ENCODE measurements at regions not wholly inside any gene's neighbourhood (a gene's known extent, or its start where the extent isn't known, plus 50 kb on each side); places are given as distances from the start of the nearest gene placed in this dataset.

DNA sequence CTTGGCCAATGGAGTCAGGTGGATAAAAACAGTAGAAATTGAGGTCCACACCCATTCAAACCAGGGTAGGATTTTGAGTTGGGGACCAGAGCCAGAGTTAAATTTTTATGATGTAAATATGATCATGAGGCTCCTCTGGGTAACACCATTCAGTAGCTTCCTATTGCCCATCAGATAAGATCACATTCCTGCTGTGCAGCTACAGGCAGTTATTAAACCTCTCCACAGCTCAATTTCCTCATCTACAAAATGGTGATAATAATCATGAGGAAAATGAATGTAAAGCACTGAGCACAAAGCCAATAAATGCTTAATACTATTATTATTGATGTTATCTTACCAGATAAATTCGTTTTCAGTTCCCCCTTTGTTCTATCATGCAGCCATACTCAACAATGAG is 432.0 kb downstream of the CAAP1 start:
- Histone ChIP-seq H3K4me1 (ENCODE audit: control insufficient read depth, insufficient read depth, low read length) (no peaks in the 10 kb centered on the region), H3K9me3 (ENCODE audit: control insufficient read depth in 2 of 2, low read length in 2 of 2) (no peaks in the 10 kb centered on the region), H3K27ac (ENCODE audit: low read length) (no peak overlapping the region), H3K4me3 (ENCODE audit: low read length in 2 of 2) (no peak overlapping the region), H3K36me3 (ENCODE audit: control insufficient read depth in 2 of 2, insufficient read depth in 2 of 2, low read length in 2 of 2) (no peaks in the 10 kb centered on the region), H3K27me3 (ENCODE audit: control insufficient read depth in 1 of 2, insufficient read depth in 2 of 2, low read length in 2 of 2) (no peaks in the 10 kb centered on the region), H3K9ac (ENCODE audit: low read length in 2 of 2) (no peak overlapping the region)

DNA sequence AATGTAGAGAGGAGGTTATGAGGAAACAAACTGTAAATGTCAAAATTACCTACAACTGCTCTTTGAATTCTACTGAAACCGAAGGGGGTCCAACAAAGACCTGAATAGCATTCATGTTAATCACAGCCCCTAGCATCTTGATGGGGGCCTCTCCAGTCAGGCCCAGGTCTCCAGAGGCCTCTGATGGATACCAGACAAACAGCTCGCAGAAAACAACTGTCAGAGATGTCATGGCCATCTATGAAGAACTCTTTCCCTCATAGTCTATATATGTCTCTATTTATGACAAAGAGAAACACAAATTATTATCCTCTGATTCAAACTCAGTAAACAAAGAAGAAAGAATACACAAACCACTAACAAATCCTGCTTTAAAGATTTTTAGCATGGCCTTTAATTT is 432.6 kb downstream of the CAAP1 start:
- H3K27me3 ChIP-seq (ENCODE audit: control insufficient read depth in 1 of 2, insufficient read depth in 2 of 2, low read length in 2 of 2) = no peaks in the 10 kb centered on the region
- H3K9me3 ChIP-seq (ENCODE audit: control insufficient read depth in 2 of 2, low read length in 2 of 2) = no peaks in the 10 kb centered on the region
- H3K9ac ChIP-seq (ENCODE audit: low read length in 2 of 2) = no peak overlapping the region
- H3K4me3 ChIP-seq (ENCODE audit: low read length in 2 of 2) = no peak overlapping the region
- no peaks in the 10 kb centered on the region for H3K36me3 ChIP-seq (ENCODE audit: control insufficient read depth in 2 of 2, insufficient read depth in 2 of 2, low read length in 2 of 2)
- no peaks in the 10 kb centered on the region for H3K4me1 ChIP-seq (ENCODE audit: control insufficient read depth, insufficient read depth, low read length)
- H3K27ac ChIP-seq (ENCODE audit: low read length) = no peak overlapping the region

DNA sequence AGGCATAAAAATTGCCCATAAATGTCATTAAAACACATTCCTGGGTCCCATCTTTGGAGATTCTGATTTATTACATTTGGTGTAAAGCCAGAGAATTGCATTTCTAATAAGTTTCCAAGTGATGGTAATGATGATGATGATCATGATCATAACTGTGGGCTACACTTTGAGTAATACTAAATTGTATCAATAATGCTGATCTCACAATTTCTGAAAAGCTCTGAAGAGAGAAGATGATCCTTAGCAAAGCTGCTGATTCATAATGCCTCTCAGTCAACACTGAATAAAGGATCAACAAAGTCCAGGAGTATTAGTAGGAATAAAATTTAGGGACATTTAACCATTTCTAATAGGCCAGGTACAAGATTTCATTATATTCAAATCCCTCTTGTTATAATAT is 434.5 kb downstream of the CAAP1 start:
- H3K4me1 ChIP-seq (ENCODE audit: control insufficient read depth, insufficient read depth, low read length) = no peaks in the 10 kb centered on the region
- no peaks in the 10 kb centered on the region for H3K9me3 ChIP-seq (ENCODE audit: control insufficient read depth in 2 of 2, low read length in 2 of 2)
- no peak overlapping the region for H3K4me3 ChIP-seq (ENCODE audit: low read length in 2 of 2)
- no peak overlapping the region for H3K27ac ChIP-seq (ENCODE audit: low read length)
- H3K9ac ChIP-seq (ENCODE audit: low read length in 2 of 2) = no peak overlapping the region
- no peaks in the 10 kb centered on the region for H3K36me3 ChIP-seq (ENCODE audit: control insufficient read depth in 2 of 2, insufficient read depth in 2 of 2, low read length in 2 of 2)
- no peaks in the 10 kb centered on the region for H3K27me3 ChIP-seq (ENCODE audit: control insufficient read depth in 1 of 2, insufficient read depth in 2 of 2, low read length in 2 of 2)

DNA sequence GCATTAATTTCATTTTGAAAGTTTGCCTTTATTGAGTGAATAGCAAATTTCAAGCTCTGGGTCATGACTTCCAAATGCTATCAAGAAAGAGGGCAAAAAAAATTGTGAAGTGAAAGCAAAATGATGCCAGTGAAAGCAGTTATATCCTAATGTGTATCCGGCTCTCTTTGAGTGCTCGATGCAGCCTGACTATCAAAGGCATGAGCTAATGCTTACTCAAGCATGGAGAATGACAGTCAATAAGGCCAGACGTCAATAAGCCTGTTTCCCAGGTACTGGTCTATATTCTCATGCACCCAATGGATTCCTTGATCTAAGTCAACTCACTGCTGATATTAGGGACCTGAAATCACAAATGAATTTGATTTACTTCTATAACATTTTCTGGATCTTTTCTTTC is 435.5 kb downstream of the CAAP1 start:
- H3K4me3 ChIP-seq (ENCODE audit: low read length in 2 of 2) = no peak overlapping the region
- no peak overlapping the region for H3K9ac ChIP-seq (ENCODE audit: low read length in 2 of 2)
- no peak overlapping the region for H3K27ac ChIP-seq (ENCODE audit: low read length)
- no peaks in the 10 kb centered on the region for H3K27me3 ChIP-seq (ENCODE audit: control insufficient read depth in 1 of 2, insufficient read depth in 2 of 2, low read length in 2 of 2)
- no peaks in the 10 kb centered on the region for H3K4me1 ChIP-seq (ENCODE audit: control insufficient read depth, insufficient read depth, low read length)
- H3K9me3 ChIP-seq (ENCODE audit: control insufficient read depth in 2 of 2, low read length in 2 of 2) = no peaks in the 10 kb centered on the region
- H3K36me3 ChIP-seq (ENCODE audit: control insufficient read depth in 2 of 2, insufficient read depth in 2 of 2, low read length in 2 of 2) = no peaks in the 10 kb centered on the region

DNA sequence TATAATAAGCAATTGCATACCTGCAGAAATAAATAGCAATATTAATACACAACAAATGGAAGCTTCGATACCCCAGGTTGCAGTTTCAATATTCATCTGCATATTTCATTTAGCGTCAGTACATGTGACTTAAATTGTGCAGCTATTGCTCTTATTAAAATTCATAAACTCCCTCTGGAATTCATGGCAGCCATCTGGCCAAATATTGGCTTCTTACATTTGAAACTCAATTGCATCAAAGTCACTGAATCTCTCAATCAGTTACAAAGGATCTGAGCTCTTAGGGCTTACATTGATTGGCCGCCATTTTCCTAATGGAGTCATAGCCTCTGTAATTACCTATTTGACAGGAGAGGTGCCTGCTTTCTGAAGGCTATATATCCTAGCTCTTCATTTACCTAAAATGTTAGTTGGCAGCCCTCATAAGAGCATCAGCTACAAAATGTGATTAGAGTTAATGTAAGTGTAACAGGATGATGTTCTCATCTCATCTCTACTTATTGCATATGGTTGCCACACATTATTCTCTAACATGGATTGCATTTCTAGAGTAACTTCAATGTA is 453.5 kb downstream of the CAAP1 start:
- H3K4me3 ChIP-seq (ENCODE audit: low read length in 2 of 2) = no peak overlapping the region
- H3K9me3 ChIP-seq (ENCODE audit: control insufficient read depth in 2 of 2, low read length in 2 of 2) = no peaks in the 10 kb centered on the region
- no peaks in the 10 kb centered on the region for H3K4me1 ChIP-seq (ENCODE audit: control insufficient read depth, insufficient read depth, low read length)
- H3K9ac ChIP-seq (ENCODE audit: low read length in 2 of 2) = no peak overlapping the region
- H3K27ac ChIP-seq (ENCODE audit: low read length) = no peak overlapping the region
- H3K27me3 ChIP-seq (ENCODE audit: control insufficient read depth in 1 of 2, insufficient read depth in 2 of 2, low read length in 2 of 2) = no peaks in the 10 kb centered on the region
- H3K36me3 ChIP-seq (ENCODE audit: control insufficient read depth in 2 of 2, insufficient read depth in 2 of 2, low read length in 2 of 2) = no peaks in the 10 kb centered on the region

DNA sequence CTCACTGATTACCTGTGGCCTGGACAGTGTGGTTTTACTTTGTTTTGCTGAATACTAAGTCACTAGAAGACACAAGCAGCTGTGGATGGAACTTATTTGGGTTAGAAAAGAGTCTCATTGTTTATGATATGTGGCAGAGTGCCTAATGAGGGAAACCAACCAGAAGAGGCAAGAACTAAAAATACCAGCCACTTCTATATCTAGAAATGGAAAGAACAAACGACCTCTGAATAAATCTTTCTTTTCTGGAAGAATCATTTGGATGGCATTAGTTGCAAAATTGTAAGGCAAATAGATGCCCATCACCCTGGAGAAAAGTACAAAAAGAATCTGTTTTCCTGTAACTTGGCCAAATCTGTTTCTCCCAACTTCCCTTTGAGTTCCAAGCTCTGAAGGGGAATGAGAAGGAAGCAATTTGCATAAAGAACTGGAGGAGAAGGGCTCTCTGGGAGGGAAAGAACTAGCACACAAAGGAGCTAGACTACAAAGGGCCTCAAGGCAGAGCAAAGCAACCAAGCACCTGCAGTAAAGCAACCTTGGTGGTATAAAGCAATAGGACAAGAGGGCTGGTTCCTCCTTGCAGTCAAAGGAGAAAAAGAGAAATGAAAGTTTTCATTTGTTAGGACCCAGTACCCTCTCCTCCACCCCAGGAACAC is 455.4 kb downstream of the CAAP1 start:
- no peaks in the 10 kb centered on the region for H3K4me1 ChIP-seq (ENCODE audit: control insufficient read depth, insufficient read depth, low read length)
- no peaks in the 10 kb centered on the region for H3K36me3 ChIP-seq (ENCODE audit: control insufficient read depth in 2 of 2, insufficient read depth in 2 of 2, low read length in 2 of 2)
- H3K9ac ChIP-seq (ENCODE audit: low read length in 2 of 2) = no peak overlapping the region
- H3K27me3 ChIP-seq (ENCODE audit: control insufficient read depth in 1 of 2, insufficient read depth in 2 of 2, low read length in 2 of 2) = no peaks in the 10 kb centered on the region
- no peaks in the 10 kb centered on the region for H3K9me3 ChIP-seq (ENCODE audit: control insufficient read depth in 2 of 2, low read length in 2 of 2)
- H3K4me3 ChIP-seq (ENCODE audit: low read length in 2 of 2) = no peak overlapping the region
- no peak overlapping the region for H3K27ac ChIP-seq (ENCODE audit: low read length)

DNA sequence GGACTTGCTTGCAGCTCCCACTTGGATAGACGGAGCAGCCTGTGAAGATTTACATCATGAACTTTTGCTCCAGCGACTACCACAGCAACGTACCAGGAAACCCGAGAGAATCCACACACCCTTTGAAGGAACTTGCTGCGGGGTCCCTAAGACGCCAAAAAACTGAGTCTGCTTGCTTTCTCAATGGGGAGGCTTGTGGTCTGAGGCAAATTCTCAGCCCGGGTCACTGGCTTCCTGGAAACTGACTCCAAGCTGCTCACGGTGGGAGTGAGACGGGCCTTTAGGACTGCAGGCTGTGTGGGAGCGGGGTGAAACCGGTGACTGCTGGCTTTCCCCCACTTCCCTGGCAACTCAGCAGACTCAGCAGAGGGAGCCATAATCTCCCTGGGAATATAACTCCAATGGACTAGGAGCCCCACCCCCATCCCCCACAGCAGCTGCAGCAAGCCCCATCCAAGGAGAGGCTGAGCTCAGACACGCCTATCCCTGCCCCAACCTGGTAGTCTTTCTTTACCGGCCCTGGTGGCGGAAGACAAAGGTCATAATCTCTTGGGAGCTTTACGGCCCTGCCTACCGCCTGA is 466.0 kb downstream of the CAAP1 start:
- no peak overlapping the region for H3K27ac ChIP-seq (ENCODE audit: low read length)

DNA sequence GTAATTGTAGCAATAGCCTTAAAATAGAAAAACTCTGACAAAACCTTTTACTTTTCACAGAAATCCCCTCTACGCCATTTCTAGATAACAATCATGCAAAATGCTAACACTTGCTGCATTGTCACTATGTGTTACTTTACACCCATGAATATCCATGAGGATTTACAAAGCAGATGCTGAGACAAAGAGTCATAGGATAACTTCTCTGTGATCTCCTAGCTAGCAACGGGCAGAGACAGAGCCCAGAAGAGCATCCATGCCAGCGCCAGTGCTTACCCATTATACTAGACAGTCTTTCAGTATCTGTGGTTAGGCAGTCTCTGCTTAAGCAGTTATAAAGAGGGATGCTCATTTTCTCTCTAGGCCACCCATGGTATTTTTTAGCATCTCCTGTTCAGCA is 474.1 kb downstream of the CAAP1 start:
- H3K9ac ChIP-seq (ENCODE audit: low read length in 2 of 2) = no peak overlapping the region
- H3K4me3 ChIP-seq (ENCODE audit: low read length in 2 of 2) = no peak overlapping the region
- no peaks in the 10 kb centered on the region for H3K4me1 ChIP-seq (ENCODE audit: control insufficient read depth, insufficient read depth, low read length)
- H3K27me3 ChIP-seq (ENCODE audit: control insufficient read depth in 1 of 2, insufficient read depth in 2 of 2, low read length in 2 of 2) = no peaks in the 10 kb centered on the region
- H3K27ac ChIP-seq (ENCODE audit: low read length) = no peak overlapping the region
- no peaks in the 10 kb centered on the region for H3K36me3 ChIP-seq (ENCODE audit: control insufficient read depth in 2 of 2, insufficient read depth in 2 of 2, low read length in 2 of 2)
- H3K9me3 ChIP-seq (ENCODE audit: control insufficient read depth in 2 of 2, low read length in 2 of 2) = no peaks in the 10 kb centered on the region

More for the DNA sequence above, 466.0 kb downstream of the CAAP1 start:
- Histone ChIP-seq H3K4me1 (ENCODE audit: control insufficient read depth, insufficient read depth, low read length) (no peaks in the 10 kb centered on the region), H3K9ac (ENCODE audit: low read length in 2 of 2) (no peak overlapping the region), H3K4me3 (ENCODE audit: low read length in 2 of 2) (no peak overlapping the region), H3K9me3 (ENCODE audit: control insufficient read depth in 2 of 2, low read length in 2 of 2) (no peaks in the 10 kb centered on the region), H3K27me3 (ENCODE audit: control insufficient read depth in 1 of 2, insufficient read depth in 2 of 2, low read length in 2 of 2) (no peaks in the 10 kb centered on the region), H3K36me3 (ENCODE audit: control insufficient read depth in 2 of 2, insufficient read depth in 2 of 2, low read length in 2 of 2) (no peaks in the 10 kb centered on the region)

DNA sequence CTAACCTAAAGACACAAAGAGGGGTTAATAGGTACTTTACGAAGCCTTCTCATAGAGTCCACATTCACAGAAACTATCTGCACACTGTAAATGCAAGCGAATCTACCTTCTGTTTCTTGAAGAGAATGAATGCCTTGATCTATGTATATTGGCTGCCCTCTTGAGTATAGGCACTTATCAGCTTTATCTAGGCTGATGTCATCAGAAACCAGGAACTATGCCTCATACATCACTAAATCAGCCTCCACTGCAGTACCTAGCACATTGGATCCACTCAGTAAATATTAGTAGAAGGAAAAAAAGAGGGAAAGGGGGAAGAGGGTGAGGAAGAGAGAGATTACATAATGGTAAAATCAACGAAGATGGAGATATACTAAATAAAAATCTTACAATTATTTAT is 477.1 kb downstream of the CAAP1 start:
- Histone ChIP-seq H3K27ac (ENCODE audit: low read length) (no peak overlapping the region), H3K4me3 (ENCODE audit: low read length in 2 of 2) (no peak overlapping the region), H3K9me3 (ENCODE audit: control insufficient read depth in 2 of 2, low read length in 2 of 2) (no peaks in the 10 kb centered on the region), H3K27me3 (ENCODE audit: control insufficient read depth in 1 of 2, insufficient read depth in 2 of 2, low read length in 2 of 2) (no peaks in the 10 kb centered on the region), H3K4me1 (ENCODE audit: control insufficient read depth, insufficient read depth, low read length) (no peaks in the 10 kb centered on the region), H3K36me3 (ENCODE audit: control insufficient read depth in 2 of 2, insufficient read depth in 2 of 2, low read length in 2 of 2) (no peaks in the 10 kb centered on the region), H3K9ac (ENCODE audit: low read length in 2 of 2) (no peak overlapping the region)

DNA sequence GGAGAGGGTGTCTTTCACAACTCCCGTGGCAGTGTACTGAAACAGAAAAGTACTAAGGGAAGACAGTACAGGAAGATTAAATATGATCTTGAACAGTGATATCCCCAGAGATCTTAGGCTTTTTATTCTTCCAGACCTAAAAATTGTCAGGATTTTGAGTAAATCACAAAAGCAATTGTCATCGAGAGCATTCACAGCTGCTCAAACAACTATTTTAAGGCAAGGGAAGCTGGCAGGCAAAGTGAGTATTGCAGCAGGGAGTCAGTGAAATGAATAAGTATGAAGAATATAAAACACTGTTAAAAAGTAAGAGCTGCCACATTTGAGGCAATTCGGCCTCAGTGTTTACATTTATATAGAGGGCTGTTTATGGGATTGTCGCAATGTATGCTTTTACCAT is 479.0 kb downstream of the CAAP1 start:
- Histone ChIP-seq H3K9ac (ENCODE audit: low read length in 2 of 2) (no peak overlapping the region), H3K9me3 (ENCODE audit: control insufficient read depth in 2 of 2, low read length in 2 of 2) (no peaks in the 10 kb centered on the region), H3K4me3 (ENCODE audit: low read length in 2 of 2) (no peak overlapping the region), H3K36me3 (ENCODE audit: control insufficient read depth in 2 of 2, insufficient read depth in 2 of 2, low read length in 2 of 2) (no peaks in the 10 kb centered on the region), H3K27me3 (ENCODE audit: control insufficient read depth in 1 of 2, insufficient read depth in 2 of 2, low read length in 2 of 2) (no peaks in the 10 kb centered on the region), H3K27ac (ENCODE audit: low read length) (no peak overlapping the region), H3K4me1 (ENCODE audit: control insufficient read depth, insufficient read depth, low read length) (no peaks in the 10 kb centered on the region)

DNA sequence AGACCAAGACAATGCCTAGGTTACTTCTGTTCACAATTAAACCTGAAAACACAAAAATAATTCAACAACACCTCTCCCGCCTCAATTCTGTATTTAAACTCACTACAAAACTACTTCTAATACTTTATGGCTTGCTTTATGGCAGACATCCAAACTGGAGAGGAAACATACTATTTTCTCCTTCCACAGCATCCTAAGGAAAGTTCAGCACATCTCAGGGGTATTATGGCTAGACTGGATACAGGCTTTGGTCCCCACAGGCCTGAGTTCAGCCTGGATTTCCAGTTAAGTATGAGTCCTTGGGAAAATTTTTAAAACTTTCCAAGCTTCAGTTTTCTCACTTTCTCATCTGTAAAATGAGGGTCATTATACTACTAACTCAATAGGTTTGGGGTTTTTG is 480.2 kb downstream of the CAAP1 start:
- Histone ChIP-seq H3K36me3 (ENCODE audit: control insufficient read depth in 2 of 2, insufficient read depth in 2 of 2, low read length in 2 of 2) (no peaks in the 10 kb centered on the region), H3K27ac (ENCODE audit: low read length) (no peak overlapping the region), H3K27me3 (ENCODE audit: control insufficient read depth in 1 of 2, insufficient read depth in 2 of 2, low read length in 2 of 2) (no peaks in the 10 kb centered on the region), H3K9ac (ENCODE audit: low read length in 2 of 2) (no peak overlapping the region), H3K4me1 (ENCODE audit: control insufficient read depth, insufficient read depth, low read length) (no peaks in the 10 kb centered on the region), H3K4me3 (ENCODE audit: low read length in 2 of 2) (no peak overlapping the region), H3K9me3 (ENCODE audit: control insufficient read depth in 2 of 2, low read length in 2 of 2) (no peaks in the 10 kb centered on the region)
